HG02885 (cell line): ENCODE measurements at regions not wholly inside any gene's neighbourhood (a gene's known extent, or its start where the extent isn't known, plus 50 kb on each side); places are given as distances from the start of the nearest gene placed in this dataset.
"Not testable (repeated sequence)": the region's sequence is repeated elsewhere in the genome, so short reads cannot be mapped to it uniquely, and the experiment has no call there.

Experiments
- ATAC-seq: cut with Tn5 transposase; IDR thresholded peaks from one replicate; pipeline ENCODE4 v1.9.1; 2021; ENCODE audit warnings: mild to moderate bottlenecking; ENCODE audit not compliant: unreplicated experiment, poor library complexity

GRCh38 chrX:146994163-146994562 is 179.6 kb upstream of the CXorf51A start:
- no peak for ATAC-seq

GRCh38 chrX:146973283-146973682 is 158.7 kb upstream of the CXorf51A start:
- no peak for ATAC-seq

GRCh38 chrX:146967306-146967705 is 152.8 kb upstream of the CXorf51A start:
- ATAC-seq: no peak

- ATAC-seq: no peak
Measured at GRCh38 chrX:146956760-146957159, 142.2 kb upstream of the CXorf51A start.

- ATAC-seq: peak; percentile 49
Measured at GRCh38 chrX:146934256-146934655, 119.7 kb upstream of the CXorf51A start.

GRCh38 chrX:146932997-146933396 is 118.5 kb upstream of the CXorf51A start:
- ATAC-seq: not testable (repeated sequence)

GRCh38 chrX:146921204-146921603 is 106.7 kb upstream of the CXorf51A start:
- ATAC-seq: no peak

- ATAC-seq: no peak
Measured at GRCh38 chrX:146907391-146908240, 93.1 kb upstream of the CXorf51A start.

GRCh38 chrX:146906166-146906565 is 91.6 kb upstream of the CXorf51A start:
- ATAC-seq: no peak

- no peak for ATAC-seq
Measured at GRCh38 chrX:146887020-146887419, 72.5 kb upstream of the CXorf51A start.

GRCh38 chrX:146881521-146881920 is 67.0 kb upstream of the CXorf51A start:
- ATAC-seq: no peak

GRCh38 chrX:146866846-146867245 is 52.3 kb upstream of the CXorf51A start:
- ATAC-seq: not testable (repeated sequence)

- not testable (repeated sequence) for ATAC-seq
Measured at GRCh38 chrX:146865734-146866133, 51.2 kb upstream of the CXorf51A start.
